Tibial artery (tissue), 4 donors: ENCODE measurements at regions not wholly inside any gene's neighbourhood (a gene's known extent, or its start where the extent isn't known, plus 50 kb on each side); places are given as distances from the start of the nearest gene placed in this dataset.

ENCODE experiments used
- DNase-seq, 2 donors: peaks; one replicate each; pipeline ENCODE4 v3.0.0-alpha.2; 2019
- H3K27ac ChIP-seq, 2 donors: fragments of 200-600 bp; sonication (generic) in 1 of 2; 1 replicate in 1 of 2; 2 replicates in 1 of 2; pipeline ENCODE4 v1.5.1; 2018 to 2019; ENCODE audit warnings: mild to moderate bottlenecking in 1 of 2
- H3K27me3 ChIP-seq, 2 donors: fragments of 200-600 bp; sonication (generic) in 1 of 2; one replicate each; pipeline versions ENCODE4 v1.5.1 to v1.6.0; 2016 to 2019
- H3K36me3 ChIP-seq, 3 donors: fragments of 200-600 bp; sonication (generic) in 2 of 3; one replicate each; pipeline ENCODE4 v1.5.1; 2016 to 2019; ENCODE audit warnings: mild to moderate bottlenecking in 2 of 3
- H3K4me1 ChIP-seq, 4 donors: fragments of 200-600 bp; sonication (generic) in 2 of 4; 1 replicate in 3 of 4; 2 replicates in 1 of 4; pipeline ENCODE4 v1.5.1; 2016 to 2019
- H3K4me3 ChIP-seq, 2 donors: fragments of 200-600 bp; sonication (generic) in 1 of 2; 1 replicate in 1 of 2; 2 replicates in 1 of 2; pipeline ENCODE4 v1.5.1; 2018 to 2019; ENCODE audit warnings: mild to moderate bottlenecking in 2 of 2
- H3K9me3 ChIP-seq, 3 donors: fragments of 200-600 bp; sonication (generic) in 1 of 3; one replicate each; pipeline ENCODE4 v1.5.1; 2016 to 2019
- intact Hi-C: fragments of 100-400 bp; cut with DNase I; formaldehyde crosslinking; loops from one replicate; pipeline ENCODE4 v1.15.0; 2023; ENCODE audit warnings: low total_unique reads
- TF ChIP-seq, protein P1 (sequence below), 2 experiments: fragments of 200-600 bp in 1 of 2; fragments of 450-650 bp in 1 of 2; IDR thresholded peaks; one replicate each; pipeline ENCODE4 v1.5.1; 2017 to 2019; ENCODE audit warnings: antibody characterized with exemption in 2 of 2, mild to moderate bottlenecking in 1 of 2, moderate library complexity in 1 of 2

DNA sequence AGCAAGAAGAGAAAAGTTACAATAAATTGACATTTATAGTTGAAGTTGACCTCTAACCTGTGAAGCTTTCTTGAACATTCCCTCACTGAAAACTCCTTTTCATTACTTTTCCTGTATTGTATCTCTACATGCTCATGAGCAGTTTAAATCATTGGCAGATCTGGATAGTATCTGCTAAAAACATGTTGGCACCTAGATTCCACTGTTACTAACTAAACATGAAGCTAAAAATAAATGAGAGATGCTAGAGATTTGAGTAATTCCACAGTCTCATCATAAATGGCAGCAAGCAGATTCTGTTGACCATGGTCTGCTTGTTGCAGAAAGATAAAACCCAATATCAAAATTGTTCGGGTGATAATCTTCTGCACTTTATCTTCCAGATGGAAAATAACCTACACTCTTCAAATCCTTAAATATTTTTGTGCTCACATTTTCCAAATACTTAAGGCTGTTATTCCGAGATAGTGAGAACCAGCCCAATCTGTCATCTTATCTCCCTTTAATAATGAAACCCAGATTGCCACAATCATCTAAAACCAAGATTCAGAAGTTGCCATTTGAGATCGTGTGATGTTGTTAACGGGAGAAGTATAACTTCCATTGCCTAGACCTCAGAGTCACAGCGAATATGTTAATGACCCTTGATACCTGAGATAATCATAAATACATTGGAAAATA lies 171.0 kb upstream of the DAAM1 start:
- no peak for DNase-seq
- TF ChIP-seq, protein P1, sequence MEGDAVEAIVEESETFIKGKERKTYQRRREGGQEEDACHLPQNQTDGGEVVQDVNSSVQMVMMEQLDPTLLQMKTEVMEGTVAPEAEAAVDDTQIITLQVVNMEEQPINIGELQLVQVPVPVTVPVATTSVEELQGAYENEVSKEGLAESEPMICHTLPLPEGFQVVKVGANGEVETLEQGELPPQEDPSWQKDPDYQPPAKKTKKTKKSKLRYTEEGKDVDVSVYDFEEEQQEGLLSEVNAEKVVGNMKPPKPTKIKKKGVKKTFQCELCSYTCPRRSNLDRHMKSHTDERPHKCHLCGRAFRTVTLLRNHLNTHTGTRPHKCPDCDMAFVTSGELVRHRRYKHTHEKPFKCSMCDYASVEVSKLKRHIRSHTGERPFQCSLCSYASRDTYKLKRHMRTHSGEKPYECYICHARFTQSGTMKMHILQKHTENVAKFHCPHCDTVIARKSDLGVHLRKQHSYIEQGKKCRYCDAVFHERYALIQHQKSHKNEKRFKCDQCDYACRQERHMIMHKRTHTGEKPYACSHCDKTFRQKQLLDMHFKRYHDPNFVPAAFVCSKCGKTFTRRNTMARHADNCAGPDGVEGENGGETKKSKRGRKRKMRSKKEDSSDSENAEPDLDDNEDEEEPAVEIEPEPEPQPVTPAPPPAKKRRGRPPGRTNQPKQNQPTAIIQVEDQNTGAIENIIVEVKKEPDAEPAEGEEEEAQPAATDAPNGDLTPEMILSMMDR (IDR thresholded peaks at IDR 0.05) = no peak
- intact Hi-C loops = no loop called here
- Histone ChIP-seq H3K4me1 (no peaks in the 10 kb centered on the region), H3K36me3 (no peaks in the 10 kb centered on the region), H3K27ac (no peak overlapping the region), H3K9me3 (peaks cover 0 to 14% (median 14%) of the 10 kb centered on the region in 3 donors), H3K27me3 (no peaks in the 10 kb centered on the region), H3K4me3 (no peak overlapping the region)

GRCh38 chr14:59018460-59018859 lies 170.0 kb upstream of the DAAM1 start:
- TF ChIP-seq, protein P1 (IDR thresholded peaks at IDR 0.05) = no peak
- no peak for DNase-seq
- no peaks in the 10 kb centered on the region for H3K36me3 ChIP-seq
- H3K4me1 ChIP-seq = no peaks in the 10 kb centered on the region
- no peaks in the 10 kb centered on the region for H3K27me3 ChIP-seq
- no peak overlapping the region for H3K27ac ChIP-seq
- intact Hi-C loops = no loop called here
- H3K9me3 ChIP-seq = peaks cover 0 to 5% (median 5%) of the 10 kb centered on the region in 3 donors
- H3K4me3 ChIP-seq = no peak overlapping the region

- intact Hi-C loops = no loop called here
- TF ChIP-seq, protein P1 (IDR thresholded peaks at IDR 0.05) = no peak
- Histone ChIP-seq H3K36me3 (no peaks in the 10 kb centered on the region), H3K27me3 (no peaks in the 10 kb centered on the region), H3K4me3 (no peak overlapping the region), H3K4me1 (no peaks in the 10 kb centered on the region), H3K9me3 (peaks cover 0 to under 1% (median under 1%) of the 10 kb centered on the region in 3 donors), H3K27ac (no peak overlapping the region)
- no peak for DNase-seq
These were observed 169.5 kb upstream of the DAAM1 start for GRCh38 chr14:59018978-59019377.

DNA sequence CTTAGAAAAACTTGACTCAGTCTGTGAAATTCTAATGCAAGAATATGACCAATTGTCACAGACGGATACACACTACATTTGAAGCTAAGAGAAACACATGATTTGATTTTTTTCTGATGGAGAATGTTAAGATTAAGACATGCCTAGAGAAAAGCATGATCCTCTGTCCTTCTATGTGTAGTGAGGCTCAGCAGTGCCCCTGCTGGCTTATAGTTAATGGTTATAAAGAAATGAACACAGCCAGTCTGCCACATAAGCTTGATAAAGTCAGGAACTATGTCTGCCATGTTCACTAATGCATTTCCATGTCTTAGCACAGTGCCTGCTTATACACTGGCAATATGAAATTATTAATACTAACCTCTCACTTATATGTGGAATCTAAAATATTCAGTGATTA lies 168.1 kb upstream of the DAAM1 start:
- H3K36me3 ChIP-seq = no peaks in the 10 kb centered on the region
- intact Hi-C loops = loop anchor here (10.0 kb wide), 1 partner anchor 386 kb away; the partner anchor contains the start of gene DACT1
- no peaks in the 10 kb centered on the region for H3K9me3 ChIP-seq
- no peak overlapping the region for H3K27ac ChIP-seq
- H3K4me3 ChIP-seq = no peak overlapping the region
- no peak for DNase-seq
- TF ChIP-seq, protein P1 (IDR thresholded peaks at IDR 0.05) = peak in 1 of 2 experiments; percentile 20
- H3K4me1 ChIP-seq = no peaks in the 10 kb centered on the region
- H3K27me3 ChIP-seq = no peaks in the 10 kb centered on the region

DNA sequence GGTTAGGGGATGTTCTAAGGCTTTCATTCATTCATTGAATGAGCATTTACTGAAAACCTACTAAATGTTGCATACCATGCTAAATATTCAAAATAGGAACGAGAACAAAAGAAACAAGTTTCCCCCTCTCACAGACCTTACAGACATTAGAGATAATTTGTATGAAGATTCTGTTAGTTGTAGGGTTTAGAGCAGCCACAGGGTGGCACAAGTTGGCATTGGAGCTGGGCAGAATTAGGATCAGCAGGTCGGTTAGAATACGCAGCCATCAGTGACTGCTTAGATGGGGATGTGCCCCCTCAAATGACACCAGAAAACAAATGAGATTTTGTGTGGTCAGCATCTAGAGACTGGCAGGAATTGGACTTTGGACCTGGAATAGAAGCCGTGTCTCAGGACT lies 166.3 kb upstream of the DAAM1 start:
- Histone ChIP-seq H3K36me3 (no peaks in the 10 kb centered on the region), H3K4me1 (no peaks in the 10 kb centered on the region), H3K27me3 (no peaks in the 10 kb centered on the region), H3K4me3 (no peak overlapping the region), H3K27ac (no peak overlapping the region), H3K9me3 (no peaks in the 10 kb centered on the region)
- no peak for DNase-seq
- intact Hi-C loops = loop anchor here (10.0 kb wide), 1 partner anchor 387 kb away; the partner anchor contains the start of gene DACT1
- TF ChIP-seq, protein P1 (IDR thresholded peaks at IDR 0.05) = peak in 1 of 2 experiments; percentile 5
